CD4-positive, alpha-beta T cell (primary cell): ENCODE measurements at regions not wholly inside any gene's neighbourhood (a gene's known extent, or its start where the extent isn't known, plus 50 kb on each side); places are given as distances from the start of the nearest gene placed in this dataset.

Experiments
- ATAC-seq: fragments of 200-7000 bp; cut with Tn5 transposase; one replicate; pipeline ENCODE4 v1.10.0; 2022; ENCODE audit warnings: mild to moderate bottlenecking; ENCODE audit not compliant: poor library complexity
- CTCF ChIA-PET: fragments of 350-600 bp; sonication (Branson Sonifier 250); formaldehyde crosslinking; loops from one replicate; lab custom pipeline; 2021; ENCODE audit warnings: antibody characterized with exemption, inconsistent platforms; lab: Charles Lee
- POLR2A ChIA-PET: fragments of 350-600 bp; sonication (Branson Sonifier 250); formaldehyde crosslinking; loops from one replicate; lab custom pipeline; 2021; ENCODE audit warnings: antibody characterized with exemption, inconsistent platforms; lab: Charles Lee
- DNase-seq, 14 experiments: peaks; one replicate each; pipeline ENCODE4 v3.0.0-alpha.2; 2013 to 2020; ENCODE audit warnings: mixed read lengths in 2 of 14
- H3K27ac ChIP-seq, 2 donors: one replicate each; pipeline versions ENCODE4 v1.5.1 to v1.7.0; 2013; ENCODE audit warnings: low read length in 2 of 2, low read depth in 1 of 2, mild to moderate bottlenecking in 1 of 2
- H3K27me3 ChIP-seq, 2 experiments: 1 replicate in 1 of 2; 2 replicates in 1 of 2; pipeline versions ENCODE4 v1.6.1 to v1.7.0; 2013; ENCODE audit warnings: low read length in 2 of 2, control low read depth in 1 of 2, mild to moderate bottlenecking in 1 of 2, moderate library complexity in 1 of 2; ENCODE audit not compliant: insufficient read depth in 2 of 2, control insufficient read depth in 1 of 2
- H3K36me3 ChIP-seq: one replicate; pipeline ENCODE4 v1.6.1; 2013; ENCODE audit warnings: low read length, control low read depth; ENCODE audit not compliant: insufficient read depth
- H3K4me1 ChIP-seq: one replicate; pipeline ENCODE4 v1.6.1; 2013; ENCODE audit warnings: low read length, control low read depth; ENCODE audit not compliant: insufficient read depth
- H3K4me3 ChIP-seq: one replicate; pipeline ENCODE4 v1.5.1; 2013; ENCODE audit warnings: mild to moderate bottlenecking, low read length, moderate library complexity
- H3K9me3 ChIP-seq, 2 experiments: 1 replicate in 1 of 2; 2 replicates in 1 of 2; pipeline versions ENCODE4 v1.6.1 to v1.7.0; 2013; ENCODE audit warnings: low read length in 2 of 2, mild to moderate bottlenecking in 2 of 2, control low read depth in 1 of 2, moderate library complexity in 1 of 2; ENCODE audit not compliant: control insufficient read depth in 1 of 2, insufficient read depth in 1 of 2
- H3K27ac Mint-ChIP-seq: one replicate; pipeline ENCODE4 v1.8.0; 2020; ENCODE audit warnings: mixed read lengths
- H3K27me3 Mint-ChIP-seq: one replicate; pipeline ENCODE4 v1.8.0; 2021; ENCODE audit warnings: mixed read lengths
- H3K36me3 Mint-ChIP-seq: one replicate; pipeline ENCODE4 v1.8.0; 2021; ENCODE audit warnings: low read depth, mixed read lengths
- H3K4me1 Mint-ChIP-seq: one replicate; pipeline ENCODE4 v1.8.0; 2021; ENCODE audit warnings: low read depth, mixed read lengths
- H3K4me3 Mint-ChIP-seq: one replicate; pipeline ENCODE4 v1.8.0; 2020; ENCODE audit warnings: mild to moderate bottlenecking, mixed read lengths
- H3K9me3 Mint-ChIP-seq: one replicate; pipeline ENCODE4 v1.8.0; 2020; ENCODE audit warnings: mixed read lengths
- CTCF ChIP-seq: fragments of 200-600 bp; IDR thresholded peaks from one replicate; pipeline ENCODE4 v1.8.0; 2022; ENCODE audit warnings: antibody characterized with exemption, mild to moderate bottlenecking
- intact Hi-C, 2 experiments: fragments of 100-400 bp; cut with DNase I in 1 of 2; cut with micrococcal nuclease in 1 of 2; formaldehyde crosslinking; loops; one replicate each; pipeline versions ENCODE4 v1.15.1 to v1.9.0; 2023 to 2025; cut with DNase I, micrococcal nuclease

- intact Hi-C loops, result no loop called here
Measured at GRCh38 chr6:8780653-8781052, 345.3 kb upstream of the SLC35B3 start.

GRCh38 chr6:8764733-8765132 is 329.4 kb upstream of the SLC35B3 start:
- H3K27me3 ChIP-seq, result no peaks in the 10 kb centered on the region
- ATAC-seq (no peak), DNase-seq (no peak)
- no peak overlapping the region for H3K27ac Mint-ChIP-seq
- no peaks in the 10 kb centered on the region for H3K36me3 ChIP-seq
- no peaks in the 10 kb centered on the region for H3K4me1 ChIP-seq
- TF ChIP-seq CTCF, result no peak
- H3K27me3 Mint-ChIP-seq, result no peaks in the 10 kb centered on the region
- H3K36me3 Mint-ChIP-seq, result no peaks in the 10 kb centered on the region
- H3K9me3 ChIP-seq, result peaks cover 0 to 4% of the 10 kb centered on the region in 2 experiments
- intact Hi-C loops, result no loop called here
- H3K4me3 ChIP-seq, result no peak overlapping the region
- POLR2A ChIA-PET, result no interaction called here
- CTCF ChIA-PET, result no interaction called here
- H3K9me3 Mint-ChIP-seq, result peaks cover 2% of the 10 kb centered on the region
- no peak overlapping the region for H3K4me3 Mint-ChIP-seq
- no peaks in the 10 kb centered on the region for H3K4me1 Mint-ChIP-seq
- no peak overlapping the region for H3K27ac ChIP-seq

More at GRCh38 chr6:8780653-8781052, 345.3 kb upstream of the SLC35B3 start:
- no peaks in the 10 kb centered on the region for H3K36me3 Mint-ChIP-seq
- ChIA-PET POLR2A (no interaction called here), CTCF (no interaction called here)
- H3K27me3 Mint-ChIP-seq, result no peaks in the 10 kb centered on the region
- no peak overlapping the region for H3K27ac Mint-ChIP-seq
- Histone ChIP-seq H3K27me3 (no peaks in the 10 kb centered on the region), H3K4me1 (no peaks in the 10 kb centered on the region), H3K9me3 (peaks cover 0 to 6% of the 10 kb centered on the region in 2 experiments), H3K36me3 (no peaks in the 10 kb centered on the region), H3K4me3 (no peak overlapping the region), H3K27ac (no peak overlapping the region)
- no peaks in the 10 kb centered on the region for H3K4me1 Mint-ChIP-seq
- no peak for ATAC-seq
- peaks cover 8% of the 10 kb centered on the region for H3K9me3 Mint-ChIP-seq
- no peak for DNase-seq
- TF ChIP-seq CTCF, result no peak
- H3K4me3 Mint-ChIP-seq, result no peak overlapping the region

GRCh38 chr6:8760951-8761350 is 325.6 kb upstream of the SLC35B3 start:
- ChIA-PET CTCF (no interaction called here), POLR2A (no interaction called here)
- no peaks in the 10 kb centered on the region for H3K36me3 Mint-ChIP-seq
- Histone ChIP-seq H3K27ac (no peak overlapping the region), H3K36me3 (no peaks in the 10 kb centered on the region), H3K4me1 (no peaks in the 10 kb centered on the region), H3K27me3 (no peaks in the 10 kb centered on the region), H3K9me3 (peaks cover 0 to 8% of the 10 kb centered on the region in 2 experiments), H3K4me3 (no peak overlapping the region)
- H3K27me3 Mint-ChIP-seq, result no peaks in the 10 kb centered on the region
- no peak for TF ChIP-seq CTCF
- H3K4me1 Mint-ChIP-seq, result no peaks in the 10 kb centered on the region
- peaks cover 2% of the 10 kb centered on the region for H3K9me3 Mint-ChIP-seq
- DNase-seq (no peak), ATAC-seq (no peak)
- no peak overlapping the region for H3K4me3 Mint-ChIP-seq
- intact Hi-C loops, result no loop called here
- no peak overlapping the region for H3K27ac Mint-ChIP-seq
